ENCODE measurements at regions not wholly inside any gene's neighbourhood (a gene's known extent, or its start where the extent isn't known, plus 50 kb on each side); places are given as distances from the start of the nearest gene placed in this dataset.
"Not testable (repeated sequence)": the region's sequence is repeated elsewhere in the genome, so short reads cannot be mapped to it uniquely, and the experiment has no call there.

GRCh38 chr20:40269274-40269673 lies 419.8 kb downstream of the MAFB start:
- TF ChIP-seq CTCF (IDR thresholded peaks at IDR 0.05; ENCODE audit: extremely low read depth in 1 of 2, insufficient read depth in 1 of 2, low read depth in 1 of 2, low read length in 2 of 2); EZH2 (IDR thresholded peaks at IDR 0.05; ENCODE audit: borderline replicate concordance, low read depth, low read length, severe bottlenecking): not testable (repeated sequence)
